IMR-90 (cell line): ENCODE measurements at regions not wholly inside any gene's neighbourhood (a gene's known extent, or its start where the extent isn't known, plus 50 kb on each side); places are given as distances from the start of the nearest gene placed in this dataset.

Experiments used
- ATAC-seq: fragments of 200-7000 bp; cut with Tn5 transposase; 2 replicates; pipeline ENCODE4 v1.9.1; 2020; ENCODE audit warnings: low read depth, mild to moderate bottlenecking, moderate library complexity
- BruUV-seq: library from RNA; stranded (reverse); fragments of 400-500 nt; replicated peaks from 2 replicates; lab custom pipeline; 2021; lab: Mats Ljungman, UMichigan
- CTCF ChIA-PET: fragments of 300-600 bp; formaldehyde crosslinking; extraction: SDS; loops from one replicate; lab custom pipeline; 2021; ENCODE audit warnings: antibody characterized with exemption; lab: Yijun Ruan, JAX
- POLR2A ChIA-PET: fragments of 300-600 bp; sonication (Branson Sonifier 250); formaldehyde crosslinking; loops from one replicate; lab custom pipeline; 2022; ENCODE audit warnings: antibody characterized with exemption; ENCODE audit not compliant: unreplicated experiment; lab: Charles Lee
- DNase-seq: peaks from one replicate; pipeline ENCODE4 v3.0.0; 2013
- H2AFZ ChIP-seq: replicated peaks from 2 replicates; pipeline ENCODE3; 2013; ENCODE audit warnings: low read length, mild to moderate bottlenecking; ENCODE audit not compliant: poor library complexity
- H2AK5ac ChIP-seq: 2 replicates; pipeline ENCODE4 v1.6.1; 2013; ENCODE audit warnings: low read depth, low read length, inconsistent platforms
- H2AK9ac ChIP-seq: replicated peaks from 2 replicates; pipeline ENCODE3; 2013; ENCODE audit warnings: mild to moderate bottlenecking, low read depth, low read length, moderate library complexity; ENCODE audit not compliant: poor library complexity
- H2BK120ac ChIP-seq: 2 replicates; pipeline ENCODE4 v1.6.1; 2013; ENCODE audit warnings: low read depth, low read length, inconsistent platforms
- H2BK15ac ChIP-seq: 3 replicates; pipeline ENCODE4 v1.6.1; 2013; ENCODE audit warnings: low read depth, low read length, inconsistent platforms
- H2BK20ac ChIP-seq: 2 replicates; pipeline ENCODE4 v1.6.1; 2013; ENCODE audit warnings: low read depth, mild to moderate bottlenecking, inconsistent platforms, low read length, moderate library complexity
- H2BK5ac ChIP-seq: 2 replicates; pipeline ENCODE4 v1.6.1; 2013; ENCODE audit warnings: mild to moderate bottlenecking, low read depth, low read length, inconsistent platforms; ENCODE audit not compliant: poor library complexity, severe bottlenecking
- H3K14ac ChIP-seq: replicated peaks from 2 replicates; pipeline ENCODE4 v1.6.1; 2013; ENCODE audit warnings: low read depth, low read length, inconsistent platforms
- H3K18ac ChIP-seq: 2 replicates; pipeline ENCODE4 v1.6.1; 2013; ENCODE audit warnings: low read depth, low read length, control low read depth
- H3K23ac ChIP-seq: 2 replicates; pipeline ENCODE4 v1.6.1; 2013; ENCODE audit warnings: low read depth, low read length, inconsistent platforms
- H3K27ac ChIP-seq: 2 replicates; pipeline ENCODE4 v1.5.1; 2013; ENCODE audit warnings: mild to moderate bottlenecking, control low read depth, low read length; ENCODE audit not compliant: insufficient read depth
- H3K27me3 ChIP-seq: 2 replicates; pipeline ENCODE4 v1.6.1; 2013; ENCODE audit warnings: low read length; ENCODE audit not compliant: control insufficient read depth, insufficient read depth
- H3K36me3 ChIP-seq: 2 replicates; pipeline ENCODE4 v1.6.1; 2013; ENCODE audit warnings: low read length, mixed read lengths; ENCODE audit not compliant: control insufficient read depth, insufficient read depth
- H3K4ac ChIP-seq: 2 replicates; pipeline ENCODE4 v1.6.1; 2013; ENCODE audit warnings: low read depth, low read length, inconsistent platforms
- H3K4me1 ChIP-seq: 2 replicates; pipeline ENCODE4 v1.6.1; 2013; ENCODE audit warnings: low read length, mixed read lengths; ENCODE audit not compliant: control insufficient read depth, insufficient read depth
- H3K4me2 ChIP-seq: 2 replicates; pipeline ENCODE4 v1.6.1; 2013; ENCODE audit warnings: low read depth, mild to moderate bottlenecking, control low read depth, low read length, moderate library complexity
- H3K4me3 ChIP-seq: 2 replicates; pipeline ENCODE4 v1.5.1; 2013; ENCODE audit warnings: low read depth, mild to moderate bottlenecking, control low read depth, low read length, moderate library complexity; ENCODE audit not compliant: insufficient read depth
- H3K56ac ChIP-seq: 2 replicates; pipeline ENCODE4 v1.6.1; 2013; ENCODE audit warnings: low read length, inconsistent platforms; ENCODE audit not compliant: insufficient read depth; ENCODE audit errors: extremely low read depth
- H3K79me1 ChIP-seq, 2 experiments: 2 replicates each; pipeline ENCODE4 v1.6.1; 2013; ENCODE audit warnings: low read length in 2 of 2, inconsistent platforms in 1 of 2, low read depth in 1 of 2
- H3K9ac ChIP-seq: 2 replicates; pipeline ENCODE4 v1.6.1; 2013; ENCODE audit warnings: low read depth, low read length, control low read depth
- H3K9me1 ChIP-seq: 2 replicates; pipeline ENCODE4 v1.6.1; 2013; ENCODE audit warnings: low read length, inconsistent platforms; ENCODE audit not compliant: insufficient read depth
- H3K9me3 ChIP-seq: 2 replicates; pipeline ENCODE4 v1.6.1; 2013; ENCODE audit warnings: low read length; ENCODE audit not compliant: control insufficient read depth, insufficient read depth
- H4K20me1 ChIP-seq: 2 replicates; pipeline ENCODE4 v1.6.1; 2013; ENCODE audit warnings: low read length, inconsistent platforms; ENCODE audit not compliant: insufficient read depth
- H4K5ac ChIP-seq: 2 replicates; pipeline ENCODE4 v1.6.1; 2013; ENCODE audit warnings: mild to moderate bottlenecking, low read depth, low read length, control low read depth
- H4K8ac ChIP-seq, 2 experiments: 2 replicates each; pipeline ENCODE4 v1.6.1; 2013; ENCODE audit warnings: low read depth in 2 of 2, low read length in 2 of 2, control low read depth in 1 of 2, inconsistent platforms in 1 of 2
- H4K91ac ChIP-seq: 2 replicates; pipeline ENCODE4 v1.6.1; 2013; ENCODE audit warnings: low read depth, low read length, inconsistent platforms; ENCODE audit not compliant: insufficient read depth
- BHLHE40 ChIP-seq: fragments of 150-350 bp; IDR thresholded peaks from 2 replicates; pipeline ENCODE4 v1.6.1; 2016; ENCODE audit warnings: mild to moderate bottlenecking, low read depth, low read length
- CEBPB ChIP-seq: IDR thresholded peaks from 2 replicates; pipeline ENCODE4 v1.6.1; 2012; ENCODE audit warnings: low read depth, low read length, improper control_type of control experiment
- CHD1 ChIP-seq: IDR thresholded peaks from 2 replicates; pipeline ENCODE4 v1.6.1; 2012; ENCODE audit warnings: low read depth, low read length, improper control_type of control experiment
- FOS ChIP-seq: fragments of 150-350 bp; IDR thresholded peaks from 2 replicates; pipeline ENCODE4 v1.6.1; 2016; ENCODE audit warnings: low read depth, low read length
- MAFK ChIP-seq: IDR thresholded peaks from 2 replicates; pipeline ENCODE4 v1.6.1; 2012; ENCODE audit warnings: low read depth, low read length, improper control_type of control experiment
- MAZ ChIP-seq: IDR thresholded peaks from 2 replicates; pipeline ENCODE4 v1.6.1; 2012; ENCODE audit warnings: low read depth, mild to moderate bottlenecking, low read length, improper control_type of control experiment, moderate library complexity, borderline replicate concordance
- MXI1 ChIP-seq: IDR thresholded peaks from 2 replicates; pipeline ENCODE4 v1.6.1; 2012; ENCODE audit warnings: low read depth, mild to moderate bottlenecking, low read length, moderate library complexity, borderline replicate concordance
- NFE2L2 ChIP-seq: fragments of 150-350 bp; IDR thresholded peaks from 2 replicates; pipeline ENCODE4 v1.6.1; 2016; ENCODE audit warnings: low read depth, mild to moderate bottlenecking, low read length
- POLR2A ChIP-seq: IDR thresholded peaks from 2 replicates; pipeline ENCODE4 v1.6.1; 2012; ENCODE audit warnings: mild to moderate bottlenecking, low read depth, low read length
- RAD21 ChIP-seq: IDR thresholded peaks from 2 replicates; pipeline ENCODE4 v1.6.1; 2012; ENCODE audit warnings: low read length, improper control_type of control experiment
- SMC3 ChIP-seq: fragments of 150-350 bp; IDR thresholded peaks from 2 replicates; pipeline ENCODE4 v1.6.1; 2016; ENCODE audit warnings: low read depth, mild to moderate bottlenecking, antibody characterized with exemption, low read length, moderate library complexity
- WGBS, 2 experiments: methylation state at CpG; one replicate each; pipeline versions ENCODE4 v1.1.5 to v1.1.7; 2013; ENCODE audit warnings: missing lambda C conversion rate in 2 of 2; ENCODE audit not compliant: insufficient read length in 1 of 2; ENCODE audit errors: extremely low coverage in 2 of 2; 5-methylcytosine and 5-hydroxymethylcytosine counted together
- dilution Hi-C: fragments of 300-500 bp; cut with HindIII; formaldehyde crosslinking; loops from one replicate; pipeline ENCODE4 v1.14.3; 2018; ENCODE audit warnings: low sequenced_read_pairs; ENCODE audit not compliant: unreplicated experiment
- in situ Hi-C: fragments of 300-500 bp; cut with MboI; formaldehyde crosslinking; loops from 3 replicates; pipeline ENCODE4 v1.14.3; 2019; ENCODE audit warnings: low sequenced_read_pairs, inconsistent platforms, mixed read lengths
- intact Hi-C: fragments of 100-400 bp; cut with micrococcal nuclease; formaldehyde crosslinking; loops from 2 replicates; pipeline ENCODE4 v1.10.0; 2022
- TF ChIP-seq, protein P1 (sequence below): conservative IDR thresholded peaks from 2 replicates; pipeline ENCODE4 v1.5.1; 2012; ENCODE audit warnings: mild to moderate bottlenecking, low read depth, low read length, improper control_type of control experiment
- TF ChIP-seq, protein P2 (sequence below): fragments of 150-350 bp; IDR thresholded peaks from 2 replicates; pipeline ENCODE4 v1.6.1; 2017; ENCODE audit warnings: mild to moderate bottlenecking, antibody characterized with exemption, low read length, low read depth

DNA sequence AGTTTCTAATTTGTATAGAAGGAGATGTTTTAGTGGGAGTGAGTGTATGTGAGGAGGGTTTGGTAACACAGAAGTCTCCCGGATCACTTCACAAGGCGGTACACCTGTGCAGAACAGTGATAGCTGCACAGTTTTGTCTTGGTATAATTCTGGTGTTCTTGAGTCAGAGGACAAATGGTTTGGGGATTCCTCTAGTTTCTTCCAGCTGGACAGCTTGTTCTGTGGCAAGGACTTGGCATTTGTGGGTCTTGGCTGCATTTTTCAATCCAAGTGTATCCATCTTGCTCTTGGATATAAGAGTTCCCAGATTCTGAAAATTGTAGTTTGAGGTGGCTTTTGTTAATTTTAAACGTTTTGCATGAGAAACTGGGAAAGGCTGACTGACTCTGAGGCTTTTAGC is 135.7 kb downstream of the AHR start:
- no peak overlapping the region for H3K27ac ChIP-seq
- no peak for ATAC-seq
- intact Hi-C loops (no loop called here), dilution Hi-C loops (no loop called here), in situ Hi-C loops (no loop called here)
- H3K27me3 ChIP-seq: no peaks in the 10 kb centered on the region
- H3K9me1 ChIP-seq: no peaks in the 10 kb centered on the region
- no peak overlapping the region for H2BK20ac ChIP-seq
- H3K4ac ChIP-seq: no peak overlapping the region
- H2BK5ac ChIP-seq: no peak overlapping the region
- no peak overlapping the region for H4K91ac ChIP-seq
- H3K4me3 ChIP-seq: no peak overlapping the region
- no peaks in the 10 kb centered on the region for H3K36me3 ChIP-seq
- H2BK15ac ChIP-seq: no peak overlapping the region
- no peaks in the 10 kb centered on the region for H4K20me1 ChIP-seq
- no peak overlapping the region for H4K8ac ChIP-seq
- no peaks in the 10 kb centered on the region for H3K79me1 ChIP-seq
- no peak overlapping the region for H2AFZ ChIP-seq
- H2AK5ac ChIP-seq: no peak overlapping the region
- no peak overlapping the region for H2AK9ac ChIP-seq
- no peak overlapping the region for H3K56ac ChIP-seq
- TF ChIP-seq NFE2L2 (no peak), POLR2A (no peak), MAFK (no peak), CEBPB (no peak), BHLHE40 (no peak), MXI1 (no peak), RAD21 (no peak), MAZ (no peak), FOS (no peak), CHD1 (no peak), SMC3 (no peak)
- TF ChIP-seq, protein P1, sequence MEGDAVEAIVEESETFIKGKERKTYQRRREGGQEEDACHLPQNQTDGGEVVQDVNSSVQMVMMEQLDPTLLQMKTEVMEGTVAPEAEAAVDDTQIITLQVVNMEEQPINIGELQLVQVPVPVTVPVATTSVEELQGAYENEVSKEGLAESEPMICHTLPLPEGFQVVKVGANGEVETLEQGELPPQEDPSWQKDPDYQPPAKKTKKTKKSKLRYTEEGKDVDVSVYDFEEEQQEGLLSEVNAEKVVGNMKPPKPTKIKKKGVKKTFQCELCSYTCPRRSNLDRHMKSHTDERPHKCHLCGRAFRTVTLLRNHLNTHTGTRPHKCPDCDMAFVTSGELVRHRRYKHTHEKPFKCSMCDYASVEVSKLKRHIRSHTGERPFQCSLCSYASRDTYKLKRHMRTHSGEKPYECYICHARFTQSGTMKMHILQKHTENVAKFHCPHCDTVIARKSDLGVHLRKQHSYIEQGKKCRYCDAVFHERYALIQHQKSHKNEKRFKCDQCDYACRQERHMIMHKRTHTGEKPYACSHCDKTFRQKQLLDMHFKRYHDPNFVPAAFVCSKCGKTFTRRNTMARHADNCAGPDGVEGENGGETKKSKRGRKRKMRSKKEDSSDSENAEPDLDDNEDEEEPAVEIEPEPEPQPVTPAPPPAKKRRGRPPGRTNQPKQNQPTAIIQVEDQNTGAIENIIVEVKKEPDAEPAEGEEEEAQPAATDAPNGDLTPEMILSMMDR: no peak
- TF ChIP-seq, protein P2, sequence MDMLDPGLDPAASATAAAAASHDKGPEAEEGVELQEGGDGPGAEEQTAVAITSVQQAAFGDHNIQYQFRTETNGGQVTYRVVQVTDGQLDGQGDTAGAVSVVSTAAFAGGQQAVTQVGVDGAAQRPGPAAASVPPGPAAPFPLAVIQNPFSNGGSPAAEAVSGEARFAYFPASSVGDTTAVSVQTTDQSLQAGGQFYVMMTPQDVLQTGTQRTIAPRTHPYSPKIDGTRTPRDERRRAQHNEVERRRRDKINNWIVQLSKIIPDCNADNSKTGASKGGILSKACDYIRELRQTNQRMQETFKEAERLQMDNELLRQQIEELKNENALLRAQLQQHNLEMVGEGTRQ: no peak
- H2BK120ac ChIP-seq: no peak overlapping the region
- DNase-seq: no peak
- no peak overlapping the region for H4K5ac ChIP-seq
- no peak overlapping the region for H3K9ac ChIP-seq
- no peak overlapping the region for H3K18ac ChIP-seq
- H3K23ac ChIP-seq: no peak overlapping the region
- no peaks in the 10 kb centered on the region for H3K9me3 ChIP-seq
- no TSS peak for BruUV-seq
- no peak overlapping the region for H3K4me2 ChIP-seq
- no peak overlapping the region for H3K14ac ChIP-seq
- H3K4me1 ChIP-seq: no peaks in the 10 kb centered on the region
- WGBS, 2 experiments: no CpG with 5 or more reads among the region's 3 CpGs
- CTCF ChIA-PET: interaction anchor here (2.2 kb wide), 1 partner anchor 17 kb away, joined by 5 read pairs; no protein-coding TSS in a partner anchor
- POLR2A ChIA-PET: no interaction called here
